Ecto neural progenitor cell (in vitro differentiated cells): ENCODE measurements at regions not wholly inside any gene's neighbourhood (a gene's known extent, or its start where the extent isn't known, plus 50 kb on each side); places are given as distances from the start of the nearest gene placed in this dataset.

Source experiments
- DNase-seq: peaks from one replicate; pipeline ENCODE4 v3.0.0-alpha.2; 2018; ENCODE audit warnings: low spot score

DNA sequence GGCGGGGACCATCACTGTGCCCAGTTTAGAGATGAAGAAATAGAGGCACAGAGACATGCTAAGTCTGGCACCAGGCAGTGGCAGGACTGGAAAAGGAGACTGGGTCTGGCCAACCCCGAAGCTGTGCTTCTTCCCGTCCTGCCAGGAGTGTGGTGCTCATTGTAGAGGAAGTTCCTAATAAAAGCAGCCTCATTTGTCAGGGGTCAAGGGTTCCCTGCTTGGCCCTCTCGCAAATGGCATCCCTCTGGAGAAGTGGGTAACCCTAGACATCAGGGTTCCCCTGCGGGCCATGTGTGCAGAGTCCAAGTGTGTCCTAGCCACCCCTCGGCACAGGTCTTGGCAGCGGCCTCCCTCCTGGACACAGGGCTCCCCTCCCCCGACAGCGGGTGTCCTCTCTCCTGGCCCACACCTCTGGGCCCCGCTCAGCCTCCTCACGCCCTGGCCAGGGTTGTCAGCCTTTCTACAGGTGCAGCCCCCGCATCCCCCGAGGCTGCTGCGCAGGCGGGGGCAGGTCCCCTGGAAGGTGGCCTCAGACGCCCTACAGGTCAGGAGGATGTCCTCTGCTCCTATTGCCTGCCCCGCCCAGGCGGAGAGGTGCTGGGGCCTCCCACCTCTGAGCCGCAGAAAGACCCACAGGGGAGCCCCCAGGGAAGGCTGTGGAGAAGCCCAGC is 61.8 kb upstream of the PRR20G start:
- DNase-seq, result peak; percentile 42

DNA sequence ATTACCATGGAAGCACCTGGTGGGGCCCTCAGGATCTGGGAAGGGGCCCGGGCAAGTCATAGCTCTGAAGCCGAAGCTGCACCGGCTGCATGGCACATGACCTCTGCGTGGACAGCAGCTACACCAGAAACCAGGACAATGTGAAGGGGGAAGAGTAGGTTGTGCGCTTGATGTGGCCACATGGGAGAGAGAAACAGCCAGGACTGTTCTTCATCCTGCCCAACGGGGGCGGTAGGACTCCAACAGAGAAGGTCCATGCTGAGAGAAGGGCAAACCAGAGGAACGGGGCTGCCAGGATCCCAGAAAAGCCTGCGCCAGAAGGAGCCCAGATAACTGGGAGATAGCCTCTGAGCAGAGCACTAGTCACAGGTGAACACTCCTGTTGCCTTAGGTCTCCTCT is 54.9 kb upstream of the PRR20G start:
- peak; percentile 52 for DNase-seq

DNA sequence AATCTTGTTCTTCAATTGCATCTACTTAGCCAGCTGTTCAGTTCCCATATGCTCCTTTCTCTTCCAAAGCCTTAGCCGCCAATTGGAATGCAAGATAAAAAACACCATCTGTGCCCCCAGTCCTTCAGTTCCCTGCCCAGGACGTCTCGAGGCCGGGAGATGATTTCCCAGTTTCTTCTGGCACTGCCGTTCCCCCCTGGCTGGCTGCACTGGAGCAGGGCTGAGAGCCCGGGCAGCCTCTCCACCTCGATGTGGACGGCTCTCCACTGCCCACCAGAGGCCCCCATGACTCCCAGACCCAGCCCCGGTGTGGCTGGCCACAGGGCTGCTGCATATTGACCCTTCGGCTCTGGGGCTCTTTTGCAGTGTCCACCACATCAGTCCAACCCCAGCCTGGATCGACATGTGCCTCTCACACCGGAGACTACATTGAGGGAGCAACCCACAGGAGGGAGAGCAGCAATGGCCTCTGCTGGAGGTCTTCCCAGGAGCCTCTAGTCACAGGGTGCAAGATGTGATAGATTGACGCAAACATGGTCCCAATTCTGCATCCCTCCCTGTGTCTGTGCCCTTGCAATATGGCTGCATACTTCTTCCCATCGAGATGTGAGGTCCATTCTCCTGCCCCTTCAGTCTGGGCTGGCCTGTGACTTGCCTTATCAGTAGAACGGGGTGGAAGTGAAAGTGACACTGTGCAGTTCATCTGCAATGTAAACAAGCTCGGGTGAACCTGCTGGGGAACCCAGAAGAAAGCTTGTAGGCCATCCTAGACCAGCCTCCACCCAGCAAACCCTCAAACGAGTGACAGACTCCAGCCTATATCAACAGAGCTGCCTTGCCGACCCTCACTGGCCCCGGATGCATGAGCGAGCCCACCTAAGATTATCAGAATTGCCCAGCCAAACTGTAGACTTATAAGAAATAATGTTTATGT is 52.3 kb upstream of the PRR20G start:
- peak; percentile 49 for DNase-seq

DNA sequence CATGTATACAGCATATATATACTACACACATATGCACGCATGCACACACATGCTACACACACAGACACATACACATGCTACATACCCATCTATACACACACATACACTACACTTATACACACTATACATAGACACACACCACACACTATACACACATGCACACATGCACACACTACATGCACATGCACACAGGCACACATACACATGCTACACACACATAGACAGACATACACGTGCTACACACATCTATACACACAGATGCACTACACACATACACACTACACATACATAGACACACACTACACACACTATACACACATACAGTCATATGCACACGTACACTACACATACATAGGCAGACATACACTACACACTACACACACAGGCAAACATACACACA is 51.2 kb upstream of the PRR20G start:
- no peak for DNase-seq

DNA sequence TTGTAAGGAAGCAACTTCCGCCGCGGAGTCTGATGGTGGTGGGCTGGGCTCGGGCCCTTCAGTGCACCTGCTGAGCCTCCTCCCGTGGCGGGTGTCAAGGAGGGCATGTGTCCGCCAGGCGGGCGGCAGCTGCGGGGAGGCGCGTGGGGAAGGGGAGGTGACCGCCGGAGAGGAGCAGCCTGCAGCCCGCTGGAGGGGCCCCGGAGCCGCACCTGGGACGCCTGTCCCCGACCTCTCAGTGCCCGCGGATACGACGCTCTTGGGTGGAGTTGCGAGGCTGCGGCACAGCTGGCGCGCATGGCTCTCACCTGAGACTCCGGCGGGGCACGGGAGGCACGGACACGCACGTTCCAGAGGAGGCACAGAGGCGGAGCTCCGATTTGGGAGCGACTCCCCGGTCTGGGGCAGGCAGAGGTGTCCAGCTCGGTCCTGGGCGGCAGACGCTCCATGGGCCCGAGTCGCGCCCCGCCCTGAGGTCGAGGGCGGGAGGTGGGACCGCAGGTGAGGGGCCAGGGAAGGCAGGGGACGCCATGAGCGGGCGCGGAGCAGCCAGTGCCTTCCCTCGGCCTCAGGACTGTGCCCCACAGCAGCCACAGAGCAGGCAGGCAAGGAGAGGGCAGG is 50.2 kb upstream of the PRR20G start:
- DNase-seq, result peak; percentile 48
